HepG2 (cell line): ENCODE measurements at regions not wholly inside any gene's neighbourhood (a gene's known extent, or its start where the extent isn't known, plus 50 kb on each side); places are given as distances from the start of the nearest gene placed in this dataset.

Source experiments
- ATAC-seq: fragments of 200-7000 bp; cut with Tn5 transposase; 3 replicates; pipeline ENCODE4 v1.9.1; 2020; ENCODE audit warnings: mild to moderate bottlenecking, moderate library complexity
- BruUV-seq: library from RNA; stranded (reverse); fragments of 400-500 nt; replicated peaks from 2 replicates; lab custom pipeline; 2021; lab: Mats Ljungman, UMichigan
- CTCF ChIA-PET: fragments of 300-600 bp; formaldehyde crosslinking; extraction: SDS; loops from one replicate; lab custom pipeline; 2021; ENCODE audit warnings: low total read pairs, inconsistent platforms, low intra/inter-chr PET ratio; lab: Yijun Ruan, JAX
- POLR2A ChIA-PET: fragments of 350-600 bp; sonication (Branson Sonifier 250); formaldehyde crosslinking; loops from one replicate; lab custom pipeline; 2020; ENCODE audit warnings: antibody characterized with exemption, inconsistent platforms; lab: Yijun Ruan, JAX
- DNase-seq: peaks from one replicate; pipeline ENCODE4 v3.0.0-alpha.2; 2015; ENCODE audit warnings: low spot score
- FAIRE-seq: peaks from 3 replicates; lab custom pipeline; 2011; peaks lifted over from hg19 to GRCh38; lab: Jason Lieb, UNC
- H2AFZ ChIP-seq: one replicate; pipeline ENCODE4 v1.6.1; 2011; ENCODE audit warnings: low read length, inconsistent platforms
- H3K27ac ChIP-seq: fragments of 300-600 bp; 3 replicates; pipeline ENCODE4 v1.8.0; 2011; ENCODE audit warnings: mixed run types, mild to moderate bottlenecking, mixed read lengths, low read length, inconsistent platforms; ENCODE audit not compliant: insufficient read depth; ENCODE audit errors: extremely low read length
- H3K27me3 ChIP-seq, 2 experiments: fragments of 200-600 bp in 1 of 2; 2 replicates in 1 of 2; 3 replicates in 1 of 2; pipeline versions ENCODE4 v1.6.0 to v1.8.0; 2011; ENCODE audit warnings: low read length in 2 of 2, mild to moderate bottlenecking in 2 of 2, moderate library complexity in 2 of 2, inconsistent platforms in 1 of 2; ENCODE audit not compliant: insufficient read depth in 2 of 2, control insufficient read depth in 1 of 2
- H3K36me3 ChIP-seq, 2 experiments: fragments of 200-600 bp in 1 of 2; replicated peaks in 1 of 2; 2 replicates in 1 of 2; 3 replicates in 1 of 2; pipeline versions ENCODE4 v1.5.1 to v1.8.0; 2011; ENCODE audit warnings: low read length in 2 of 2, inconsistent platforms in 1 of 2; ENCODE audit not compliant: insufficient read depth in 2 of 2, control insufficient read depth in 1 of 2
- H3K4me1 ChIP-seq: 2 replicates; pipeline ENCODE4 v1.5.1; 2012; ENCODE audit warnings: low read length, inconsistent platforms; ENCODE audit not compliant: insufficient read depth
- H3K4me2 ChIP-seq: 2 replicates; pipeline ENCODE4 v1.6.0; 2011; ENCODE audit warnings: low read depth, low read length, inconsistent platforms
- H3K4me3 ChIP-seq, 3 experiments: fragments of 200-600 bp in 1 of 3; sonication (generic), shearing (Covaris generic) in 1 of 3; replicated peaks in 1 of 3; 2 replicates each; pipeline ENCODE4 v1.5.1; 2011 to 2016; ENCODE audit warnings: low read length in 3 of 3, inconsistent platforms in 2 of 3, low read depth in 2 of 3, mild to moderate bottlenecking in 2 of 3, control low read depth in 1 of 3, mixed read lengths in 1 of 3; ENCODE audit not compliant: insufficient read depth in 1 of 3
- H3K79me2 ChIP-seq: one replicate; pipeline ENCODE4 v1.6.1; 2011; ENCODE audit warnings: low read length, inconsistent platforms; ENCODE audit not compliant: insufficient read depth
- H3K9ac ChIP-seq: 2 replicates; pipeline ENCODE4 v1.6.0; 2011; ENCODE audit warnings: mild to moderate bottlenecking, low read depth, low read length, inconsistent platforms; ENCODE audit not compliant: insufficient read depth
- H3K9me3 ChIP-seq: 2 replicates; pipeline ENCODE4 v1.5.1; 2012; ENCODE audit warnings: mild to moderate bottlenecking, low read length
- H4K20me1 ChIP-seq: 2 replicates; pipeline ENCODE4 v1.6.0; 2011; ENCODE audit warnings: inconsistent platforms, mild to moderate bottlenecking, low read length, moderate library complexity; ENCODE audit not compliant: insufficient read depth
- AKAP8 ChIP-seq: sonication (generic); formaldehyde crosslinking; IDR thresholded peaks from 2 replicates; pipeline ENCODE4 v1.5.1; 2020; ENCODE audit warnings: mild to moderate bottlenecking, missing genetic modification reagents
- ARNTL ChIP-seq: sonication (generic); formaldehyde crosslinking; IDR thresholded peaks from 2 replicates; pipeline ENCODE4 v1.4.0; 2020; ENCODE audit warnings: mild to moderate bottlenecking, missing genetic modification reagents
- ASH2L ChIP-seq: fragments of 300-600, 200-600 bp; sonication (generic); IDR thresholded peaks from 2 replicates; pipeline ENCODE4 v1.7.0; 2017; ENCODE audit warnings: low read depth, mild to moderate bottlenecking, moderate library complexity, mixed read lengths, low read length; ENCODE audit not compliant: insufficient read length
- GATA4 ChIP-seq: sonication (generic); IDR thresholded peaks from 2 replicates; pipeline ENCODE4 v1.6.1; 2016; ENCODE audit warnings: antibody characterized with exemption, low read depth, borderline replicate concordance
- HCFC1 ChIP-seq: fragments of 150-350 bp; IDR thresholded peaks from 2 replicates; pipeline ENCODE4 v1.6.1; 2014; ENCODE audit warnings: low read depth, low read length
- MAF1 ChIP-seq: sonication (generic); formaldehyde crosslinking; IDR thresholded peaks from 2 replicates; pipeline ENCODE4 v1.5.0; 2020; ENCODE audit warnings: missing genetic modification reagents, borderline replicate concordance
- ONECUT2 ChIP-seq: sonication (generic); formaldehyde crosslinking; IDR thresholded peaks from 2 replicates; pipeline ENCODE4 v1.4.0; 2020; ENCODE audit warnings: missing genetic modification reagents
- SALL2 ChIP-seq: sonication (generic); formaldehyde crosslinking; IDR thresholded peaks from 2 replicates; pipeline ENCODE4 v1.8.1; 2023; ENCODE audit warnings: mild to moderate bottlenecking, missing genetic modification reagents, inconsistent platforms
- SCMH1 ChIP-seq: sonication (generic); formaldehyde crosslinking; IDR thresholded peaks from 2 replicates; pipeline ENCODE4 v1.9.0; 2021; ENCODE audit warnings: missing genetic modification reagents, mild to moderate bottlenecking, borderline replicate concordance
- ZBTB1 ChIP-seq: sonication (generic); formaldehyde crosslinking; IDR thresholded peaks from 2 replicates; pipeline ENCODE4 v1.4.0; 2020; ENCODE audit warnings: missing genetic modification reagents, borderline replicate concordance
- ZFY ChIP-seq: sonication (generic); formaldehyde crosslinking; IDR thresholded peaks from 2 replicates; pipeline ENCODE4 v1.4.0; 2020; ENCODE audit warnings: missing genetic modification reagents
- ZNF234 ChIP-seq: sonication (generic); formaldehyde crosslinking; conservative IDR thresholded peaks from 2 replicates; pipeline ENCODE4 v1.5.1; 2020; ENCODE audit warnings: mild to moderate bottlenecking, missing genetic modification reagents
- ZNF350 ChIP-seq: sonication (generic); formaldehyde crosslinking; IDR thresholded peaks from 2 replicates; pipeline ENCODE4 v1.4.0; 2020; ENCODE audit warnings: mild to moderate bottlenecking, low read depth, missing genetic modification reagents, borderline replicate concordance
- ZNF589 ChIP-seq: sonication (generic); formaldehyde crosslinking; conservative IDR thresholded peaks from 2 replicates; pipeline ENCODE4 v1.8.0; 2022; ENCODE audit warnings: mild to moderate bottlenecking, moderate library complexity, missing genetic modification reagents
- ZNF619 ChIP-seq: sonication (generic); formaldehyde crosslinking; IDR thresholded peaks from 2 replicates; pipeline ENCODE4 v1.4.0; 2020; ENCODE audit warnings: mild to moderate bottlenecking, missing genetic modification reagents
- ZNF7 ChIP-seq: IDR thresholded peaks from 2 replicates; pipeline ENCODE4 v1.6.1; 2016; ENCODE audit warnings: missing biosample characterization, missing genetic modification reagents
- WGBS: methylation state at CpG from one replicate; pipeline ENCODE4 v1.1.6; 2017; ENCODE audit warnings: low lambda C conversion rate; 5-methylcytosine and 5-hydroxymethylcytosine counted together
- in situ Hi-C: cut with HindIII; loops from 2 replicates; pipeline ENCODE4 v1.10.0; 2017; ENCODE audit warnings: low pct_unique_long_range_greater_than_20kb; ENCODE audit not compliant: extremely low pct_ligation_motif_present
- intact Hi-C: fragments of 100-400 bp; cut with micrococcal nuclease; formaldehyde crosslinking; loops from one replicate; pipeline ENCODE4 v1.10.0; 2022; ENCODE audit not compliant: unreplicated experiment
- TF ChIP-seq, protein P1 (sequence below): sonication (generic); formaldehyde crosslinking; IDR thresholded peaks from 2 replicates; pipeline ENCODE4 v1.4.0; 2020; ENCODE audit warnings: mild to moderate bottlenecking, low read depth, missing genetic modification reagents
- TF ChIP-seq, protein P2 (sequence below): sonication (generic); formaldehyde crosslinking; IDR thresholded peaks from 2 replicates; pipeline ENCODE4 v1.8.0; 2022; ENCODE audit warnings: missing genetic modification reagents, mild to moderate bottlenecking, moderate library complexity, borderline replicate concordance

DNA sequence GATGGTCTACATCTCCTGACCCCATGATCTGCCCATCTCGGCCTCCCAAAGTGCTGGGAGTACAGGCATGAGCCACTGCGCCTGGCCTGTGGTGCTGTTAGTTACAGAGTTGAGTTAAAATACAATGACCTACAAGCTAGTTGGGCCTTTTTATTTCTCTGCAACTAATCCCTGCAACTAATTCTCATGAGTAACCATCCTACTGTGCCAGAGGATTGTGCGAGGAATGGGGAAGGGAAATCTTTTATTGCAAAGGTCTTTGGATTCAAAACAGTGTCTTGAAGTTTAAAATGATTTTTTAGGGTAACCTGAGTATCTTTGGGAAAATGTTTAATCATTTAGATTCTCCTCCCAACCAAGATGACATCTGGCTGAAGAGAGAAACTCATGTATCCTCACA, 88.8 kb upstream of the RMDN2 start:
- no TSS peak for BruUV-seq
- no peak overlapping the region for H3K27ac ChIP-seq
- no peaks in the 10 kb centered on the region for H3K9me3 ChIP-seq
- no peak overlapping the region for H3K4me3 ChIP-seq
- no peak for TF ChIP-seq MAF1 (CRISPR knock-in tag)
- no peak for TF ChIP-seq SCMH1 (CRISPR knock-in tag)
- TF ChIP-seq ZNF619 (CRISPR knock-in tag) = no peak
- TF ChIP-seq, protein P1, sequence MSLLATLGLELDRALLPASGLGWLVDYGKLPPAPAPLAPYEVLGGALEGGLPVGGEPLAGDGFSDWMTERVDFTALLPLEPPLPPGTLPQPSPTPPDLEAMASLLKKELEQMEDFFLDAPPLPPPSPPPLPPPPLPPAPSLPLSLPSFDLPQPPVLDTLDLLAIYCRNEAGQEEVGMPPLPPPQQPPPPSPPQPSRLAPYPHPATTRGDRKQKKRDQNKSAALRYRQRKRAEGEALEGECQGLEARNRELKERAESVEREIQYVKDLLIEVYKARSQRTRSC = no peak
- TF ChIP-seq ZNF7 (CRISPR knock-in tag) = no peak
- TF ChIP-seq AKAP8 = no peak
- no peak for TF ChIP-seq ARNTL (CRISPR knock-in tag)
- TF ChIP-seq ONECUT2 = no peak
- TF ChIP-seq ZFY = no peak
- TF ChIP-seq HCFC1 = no peak
- no peak for TF ChIP-seq ZNF350
- CTCF ChIA-PET = no interaction called here
- FAIRE-seq (no peak), ATAC-seq (no peak), DNase-seq (no peak)
- H3K27me3 ChIP-seq = peaks cover 0 to 19% of the 10 kb centered on the region in 2 experiments; a peak in 3 of 5 replicates
- in situ Hi-C loops (no loop called here), intact Hi-C loops (no loop called here)
- no peaks in the 10 kb centered on the region for H3K4me1 ChIP-seq
- H3K9ac ChIP-seq = no peak overlapping the region
- 74% methylated on average over 3 of the region's 3 CpGs for WGBS
- H3K79me2 ChIP-seq = no peaks in the 10 kb centered on the region
- no peaks in the 10 kb centered on the region for H3K36me3 ChIP-seq
- no peak overlapping the region for H2AFZ ChIP-seq
- no peaks in the 10 kb centered on the region for H4K20me1 ChIP-seq
- POLR2A ChIA-PET = interaction anchor here (0.7 kb wide), 1 partner anchor 190 kb away, joined by 4 read pairs; no protein-coding TSS in a partner anchor
- H3K4me2 ChIP-seq = no peak overlapping the region

DNA sequence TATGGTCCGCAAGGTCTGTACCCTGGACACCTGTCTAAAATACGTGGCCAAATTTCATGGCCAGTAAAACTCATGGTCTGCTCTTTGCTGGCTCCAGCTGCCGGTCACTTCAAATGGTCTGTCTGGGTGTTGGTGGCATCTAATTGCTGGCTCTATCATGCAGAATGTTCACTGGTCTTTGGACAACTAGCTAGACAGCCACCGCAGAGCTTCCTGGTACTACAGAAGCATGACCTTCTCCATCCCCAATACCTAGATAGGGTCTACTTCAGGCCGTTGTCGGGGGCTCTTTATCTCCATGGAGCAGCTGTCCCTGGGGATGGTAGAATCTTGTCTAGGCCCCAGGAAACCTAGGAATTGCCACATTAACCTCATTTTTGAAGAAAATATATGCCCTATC, 88.4 kb upstream of the RMDN2 start:
- Histone ChIP-seq H4K20me1 (no peaks in the 10 kb centered on the region), H3K27me3 (peaks cover 0 to 15% of the 10 kb centered on the region in 2 experiments; a peak in 2 of 5 replicates), H3K4me2 (no peak overlapping the region), H3K9ac (no peak overlapping the region), H3K79me2 (no peaks in the 10 kb centered on the region), H3K4me1 (no peaks in the 10 kb centered on the region), H3K4me3 (no peak overlapping the region), H2AFZ (no peak overlapping the region), H3K36me3 (no peaks in the 10 kb centered on the region), H3K27ac (no peak overlapping the region), H3K9me3 (no peaks in the 10 kb centered on the region)
- no peak for FAIRE-seq
- in situ Hi-C loops (no loop called here), intact Hi-C loops (no loop called here)
- ChIA-PET CTCF (no interaction called here), POLR2A (no interaction called here)
- no peak for DNase-seq
- WGBS = 37% methylated on average over 6 of the region's 6 CpGs
- no TSS peak for BruUV-seq
- ATAC-seq = no peak
- TF ChIP-seq GATA4 = no peak
- no peak for TF ChIP-seq ZNF234 (CRISPR knock-in tag)
- no peak for TF ChIP-seq ZBTB1 (CRISPR knock-in tag)
- TF ChIP-seq SALL2 (CRISPR knock-in tag) = no peak
- TF ChIP-seq, protein P2, sequence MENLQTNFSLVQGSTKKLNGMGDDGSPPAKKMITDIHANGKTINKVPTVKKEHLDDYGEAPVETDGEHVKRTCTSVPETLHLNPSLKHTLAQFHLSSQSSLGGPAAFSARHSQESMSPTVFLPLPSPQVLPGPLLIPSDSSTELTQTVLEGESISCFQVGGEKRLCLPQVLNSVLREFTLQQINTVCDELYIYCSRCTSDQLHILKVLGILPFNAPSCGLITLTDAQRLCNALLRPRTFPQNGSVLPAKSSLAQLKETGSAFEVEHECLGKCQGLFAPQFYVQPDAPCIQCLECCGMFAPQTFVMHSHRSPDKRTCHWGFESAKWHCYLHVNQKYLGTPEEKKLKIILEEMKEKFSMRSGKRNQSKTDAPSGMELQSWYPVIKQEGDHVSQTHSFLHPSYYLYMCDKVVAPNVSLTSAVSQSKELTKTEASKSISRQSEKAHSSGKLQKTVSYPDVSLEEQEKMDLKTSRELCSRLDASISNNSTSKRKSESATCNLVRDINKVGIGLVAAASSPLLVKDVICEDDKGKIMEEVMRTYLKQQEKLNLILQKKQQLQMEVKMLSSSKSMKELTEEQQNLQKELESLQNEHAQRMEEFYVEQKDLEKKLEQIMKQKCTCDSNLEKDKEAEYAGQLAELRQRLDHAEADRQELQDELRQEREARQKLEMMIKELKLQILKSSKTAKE = no peak
- no peak for TF ChIP-seq ASH2L
- no peak for TF ChIP-seq ZNF589 (CRISPR knock-in tag)
